Activated CD8-positive, alpha-beta T cell treated with anti-CD3 and anti-CD28 coated beads for 36 hours (primary cell): ENCODE measurements at regions not wholly inside any gene's neighbourhood (a gene's known extent, or its start where the extent isn't known, plus 50 kb on each side); places are given as distances from the start of the nearest gene placed in this dataset.
A peak's percentile ranks its signal among the peaks of the same experiment; 100 is the strongest.

Experiments used
- ATAC-seq: fragments of 200-7000 bp; cut with Tn5 transposase; one replicate; pipeline ENCODE4 v1.10.0; 2021; ENCODE audit warnings: mild to moderate bottlenecking, moderate library complexity
- CTCF ChIA-PET: fragments of 350-600 bp; sonication (Branson Sonifier 250); formaldehyde crosslinking; loops from one replicate; lab custom pipeline; 2021; ENCODE audit warnings: antibody characterized with exemption; lab: Charles Lee
- POLR2A ChIA-PET: fragments of 350-600 bp; sonication (Branson Sonifier 250); formaldehyde crosslinking; loops from one replicate; lab custom pipeline; 2021; ENCODE audit warnings: antibody characterized with exemption; lab: Charles Lee
- DNase-seq: peaks from one replicate; pipeline ENCODE4 v3.0.0-alpha.2; 2020
- H3K27ac Mint-ChIP-seq: one replicate; pipeline ENCODE4 v1.8.0; 2021; ENCODE audit warnings: mild to moderate bottlenecking, mixed read lengths
- H3K27me3 Mint-ChIP-seq: one replicate; pipeline ENCODE4 v1.8.0; 2021; ENCODE audit warnings: mixed read lengths
- H3K36me3 Mint-ChIP-seq: one replicate; pipeline ENCODE4 v1.8.0; 2021; ENCODE audit warnings: low read depth, mixed read lengths
- H3K4me1 Mint-ChIP-seq: one replicate; pipeline ENCODE4 v1.8.0; 2021; ENCODE audit warnings: low read depth, mixed read lengths
- H3K4me3 Mint-ChIP-seq: one replicate; pipeline ENCODE4 v1.8.0; 2021; ENCODE audit warnings: mild to moderate bottlenecking, moderate library complexity, mixed read lengths
- H3K9me3 Mint-ChIP-seq: one replicate; pipeline ENCODE4 v1.8.0; 2021; ENCODE audit warnings: mixed read lengths
- CTCF ChIP-seq: fragments of 200-600 bp; IDR thresholded peaks from one replicate; pipeline ENCODE4 v1.8.0; 2022; ENCODE audit warnings: antibody characterized with exemption, mild to moderate bottlenecking
- intact Hi-C: fragments of 100-400 bp; cut with micrococcal nuclease; formaldehyde crosslinking; loops from one replicate; pipeline ENCODE4 v1.10.0; 2022

GRCh38 chrX:545452-545885 lies 85.1 kb upstream of the SHOX start:
- Mint-ChIP-seq H3K36me3 (no peaks in the 10 kb centered on the region), H3K4me1 (no peaks in the 10 kb centered on the region), H3K9me3 (peaks cover 16% of the 10 kb centered on the region), H3K4me3 (no peak overlapping the region), H3K27ac (no peak overlapping the region), H3K27me3 (no peaks in the 10 kb centered on the region)
- DNase-seq (no peak), ATAC-seq (no peak)
- ChIA-PET CTCF (no interaction called here), POLR2A (no interaction called here)
- intact Hi-C loops = no loop called here
- no peak for TF ChIP-seq CTCF

GRCh38 chrX:550514-550913 lies 80.1 kb upstream of the SHOX start:
- Mint-ChIP-seq H3K4me1 (no peaks in the 10 kb centered on the region), H3K9me3 (peaks cover 20% of the 10 kb centered on the region), H3K4me3 (no peak overlapping the region), H3K27me3 (no peaks in the 10 kb centered on the region), H3K27ac (no peak overlapping the region), H3K36me3 (no peaks in the 10 kb centered on the region)
- ChIA-PET CTCF (no interaction called here), POLR2A (no interaction called here)
- no peak for TF ChIP-seq CTCF
- no peak for DNase-seq
- no peak for ATAC-seq
- intact Hi-C loops = no loop called here

DNA sequence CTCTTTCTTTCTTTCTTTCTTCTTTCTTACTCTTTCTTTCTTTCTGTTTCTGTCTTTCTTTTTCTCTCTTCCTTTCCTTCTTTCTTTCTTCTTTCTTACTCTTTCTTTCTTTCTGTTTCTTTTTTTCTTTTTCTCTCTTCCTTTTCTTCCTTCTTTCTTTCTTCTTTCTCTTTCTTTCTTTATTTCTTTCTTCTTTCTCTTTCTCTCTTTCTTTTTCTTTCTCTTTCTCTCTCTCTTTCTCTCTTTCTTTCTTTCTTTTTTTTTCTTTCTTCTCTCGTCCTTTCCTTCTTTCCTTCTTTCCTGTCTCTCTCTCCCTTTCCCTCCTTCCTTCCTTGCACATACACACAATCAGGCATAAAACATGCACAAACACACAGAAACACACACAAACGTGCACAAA lies 79.3 kb upstream of the SHOX start:
- DNase-seq = no peak
- intact Hi-C loops = no loop called here
- Mint-ChIP-seq H3K27ac (no peak overlapping the region), H3K36me3 (no peaks in the 10 kb centered on the region), H3K27me3 (no peaks in the 10 kb centered on the region), H3K4me3 (no peak overlapping the region), H3K9me3 (peaks cover 20% of the 10 kb centered on the region), H3K4me1 (no peaks in the 10 kb centered on the region)
- ChIA-PET CTCF (no interaction called here), POLR2A (no interaction called here)
- TF ChIP-seq CTCF = peak; percentile 62
- no peak for ATAC-seq

GRCh38 chrX:552496-552895 lies 78.1 kb upstream of the SHOX start:
- DNase-seq (no peak), ATAC-seq (no peak)
- no peaks in the 10 kb centered on the region for H3K4me1 Mint-ChIP-seq
- POLR2A ChIA-PET = no interaction called here
- H3K4me3 Mint-ChIP-seq = no peak overlapping the region
- intact Hi-C loops = no loop called here
- no peaks in the 10 kb centered on the region for H3K27me3 Mint-ChIP-seq
- H3K9me3 Mint-ChIP-seq = peaks cover 20% of the 10 kb centered on the region
- H3K36me3 Mint-ChIP-seq = no peaks in the 10 kb centered on the region
- TF ChIP-seq CTCF = no peak
- CTCF ChIA-PET = no interaction called here
- no peak overlapping the region for H3K27ac Mint-ChIP-seq

DNA sequence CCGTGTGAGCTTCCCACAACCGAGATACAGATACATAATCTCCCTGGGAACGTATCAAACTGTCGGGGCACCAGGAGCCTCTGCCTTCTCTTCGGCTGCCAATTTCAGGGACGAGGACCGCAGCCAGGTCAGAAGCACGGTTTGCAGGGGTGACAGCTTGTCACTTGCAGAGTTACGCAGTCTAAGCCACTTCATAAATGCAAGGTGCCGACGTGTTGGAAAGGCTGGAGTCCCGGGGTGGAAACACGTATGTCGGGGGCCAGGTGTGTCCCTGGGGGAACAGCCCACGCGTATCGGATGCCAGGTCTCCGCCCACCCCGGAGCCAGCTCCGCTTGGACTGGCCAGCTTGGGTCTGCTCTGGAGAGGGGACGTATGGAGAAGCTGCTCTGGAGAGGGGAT lies 76.3 kb upstream of the SHOX start:
- intact Hi-C loops = no loop called here
- CTCF ChIA-PET = no interaction called here

More for the DNA sequence above, 76.3 kb upstream of the SHOX start:
- no peaks in the 10 kb centered on the region for H3K4me1 Mint-ChIP-seq
- DNase-seq (no peak), ATAC-seq (no peak)
- no peak overlapping the region for H3K27ac Mint-ChIP-seq
- H3K27me3 Mint-ChIP-seq = no peaks in the 10 kb centered on the region
- no peak overlapping the region for H3K4me3 Mint-ChIP-seq
- H3K36me3 Mint-ChIP-seq = no peaks in the 10 kb centered on the region
- H3K9me3 Mint-ChIP-seq = peaks cover 20% of the 10 kb centered on the region
- TF ChIP-seq CTCF = no peak
- POLR2A ChIA-PET = no interaction called here
